NT2/D1 (cell line): ENCODE measurements at regions not wholly inside any gene's neighbourhood (a gene's known extent, or its start where the extent isn't known, plus 50 kb on each side); places are given as distances from the start of the nearest gene placed in this dataset.

Source experiments
- DNase-seq: peaks from one replicate; pipeline ENCODE4 v3.0.0-alpha.2; 2011; ENCODE audit warnings: low read depth, low spot score
- H3K27me3 ChIP-seq: 2 replicates; pipeline ENCODE4 v1.6.0; 2011; ENCODE audit warnings: mild to moderate bottlenecking; ENCODE audit not compliant: insufficient read length, insufficient read depth
- H3K36me3 ChIP-seq: 2 replicates; pipeline ENCODE4 v1.6.1; 2011; ENCODE audit warnings: mild to moderate bottlenecking, low read length, mixed read lengths; ENCODE audit not compliant: insufficient read depth, insufficient read length
- H3K4me1 ChIP-seq: 2 replicates; pipeline ENCODE4 v1.5.1; 2011; ENCODE audit not compliant: insufficient read depth, insufficient read length
- H3K4me3 ChIP-seq: 2 replicates; pipeline ENCODE4 v1.5.1; 2011; ENCODE audit warnings: low read depth; ENCODE audit not compliant: insufficient read length
- H3K9ac ChIP-seq: 2 replicates; pipeline ENCODE4 v1.6.0; 2011; ENCODE audit warnings: low read depth; ENCODE audit not compliant: insufficient read length
- H3K9me3 ChIP-seq: 2 replicates; pipeline ENCODE4 v1.5.1; 2011; ENCODE audit warnings: mild to moderate bottlenecking, low read length; ENCODE audit not compliant: insufficient read depth
- SUZ12 ChIP-seq: IDR thresholded peaks from 2 replicates; pipeline ENCODE4 v1.6.1; 2011; ENCODE audit not compliant: insufficient read length, insufficient read depth; ENCODE audit errors: extremely low read depth
- YY1 ChIP-seq: IDR thresholded peaks from 2 replicates; pipeline ENCODE4 v1.6.1; 2011; ENCODE audit not compliant: insufficient read length, insufficient read depth
- ZNF274 ChIP-seq: IDR thresholded peaks from 2 replicates; pipeline ENCODE4 v1.6.1; 2011; ENCODE audit warnings: mild to moderate bottlenecking, low read depth, low read length

- H3K27me3 ChIP-seq, result no peaks in the 10 kb centered on the region
- no peak for TF ChIP-seq YY1
- no peak for TF ChIP-seq SUZ12
- no peak for TF ChIP-seq ZNF274
- no peaks in the 10 kb centered on the region for H3K9me3 ChIP-seq
- DNase-seq, result no peak
- no peaks in the 10 kb centered on the region for H3K4me1 ChIP-seq
- H3K9ac ChIP-seq, result no peak overlapping the region
- H3K36me3 ChIP-seq, result no peaks in the 10 kb centered on the region
- no peak overlapping the region for H3K4me3 ChIP-seq
Observed at GRCh38 chr2:52904355-52904891, 863.2 kb upstream of the CHAC2 start.

GRCh38 chr2:52897511-52898044, 870.0 kb upstream of the CHAC2 start:
- DNase-seq, result peak; percentile 11
- TF ChIP-seq YY1 (no peak), ZNF274 (no peak), SUZ12 (no peak)
- H3K36me3 ChIP-seq, result no peaks in the 10 kb centered on the region
- H3K9me3 ChIP-seq, result peaks cover 15% of the 10 kb centered on the region; the same call in 1 of the 2 replicates
- no peaks in the 10 kb centered on the region for H3K27me3 ChIP-seq
- no peak overlapping the region for H3K9ac ChIP-seq
- no peak overlapping the region for H3K4me3 ChIP-seq
- no peaks in the 10 kb centered on the region for H3K4me1 ChIP-seq

- Histone ChIP-seq H3K36me3 (no peaks in the 10 kb centered on the region), H3K9me3 (peaks cover 15% of the 10 kb centered on the region; the same call in 1 of the 2 replicates), H3K4me3 (no peak overlapping the region), H3K4me1 (no peaks in the 10 kb centered on the region), H3K27me3 (no peaks in the 10 kb centered on the region), H3K9ac (no peak overlapping the region)
- no peak for TF ChIP-seq YY1
- DNase-seq, result no peak
Observed at GRCh38 chr2:52895726-52896340, 871.8 kb upstream of the CHAC2 start.

GRCh38 chr2:52886556-52886955, 881.0 kb upstream of the CHAC2 start:
- no peak overlapping the region for H3K4me3 ChIP-seq
- no peak overlapping the region for H3K9ac ChIP-seq
- TF ChIP-seq ZNF274 (no peak), SUZ12 (no peak), YY1 (no peak)
- no peaks in the 10 kb centered on the region for H3K36me3 ChIP-seq
- DNase-seq, result no peak
- H3K4me1 ChIP-seq, result no peaks in the 10 kb centered on the region
- no peaks in the 10 kb centered on the region for H3K9me3 ChIP-seq
- no peaks in the 10 kb centered on the region for H3K27me3 ChIP-seq

GRCh38 chr2:52884761-52885352, 882.7 kb upstream of the CHAC2 start:
- Histone ChIP-seq H3K36me3 (no peaks in the 10 kb centered on the region), H3K27me3 (no peaks in the 10 kb centered on the region), H3K9ac (no peak overlapping the region), H3K4me3 (no peak overlapping the region), H3K9me3 (no peaks in the 10 kb centered on the region), H3K4me1 (no peaks in the 10 kb centered on the region)
- DNase-seq, result no peak
- no peak for TF ChIP-seq SUZ12
- no peak for TF ChIP-seq YY1
- TF ChIP-seq ZNF274, result no peak

GRCh38 chr2:52882974-52883373, 884.6 kb upstream of the CHAC2 start:
- no peak for TF ChIP-seq SUZ12
- TF ChIP-seq ZNF274, result no peak
- TF ChIP-seq YY1, result no peak
- no peaks in the 10 kb centered on the region for H3K9me3 ChIP-seq
- no peaks in the 10 kb centered on the region for H3K36me3 ChIP-seq
- H3K27me3 ChIP-seq, result no peaks in the 10 kb centered on the region
- H3K9ac ChIP-seq, result no peak overlapping the region
- no peaks in the 10 kb centered on the region for H3K4me1 ChIP-seq
- no peak overlapping the region for H3K4me3 ChIP-seq
- no peak for DNase-seq

- no peaks in the 10 kb centered on the region for H3K36me3 ChIP-seq
- no peak for TF ChIP-seq SUZ12
- TF ChIP-seq ZNF274, result no peak
- TF ChIP-seq YY1, result no peak
- no peaks in the 10 kb centered on the region for H3K27me3 ChIP-seq
- H3K4me1 ChIP-seq, result no peaks in the 10 kb centered on the region
- H3K4me3 ChIP-seq, result no peak overlapping the region
- H3K9me3 ChIP-seq, result no peaks in the 10 kb centered on the region
- H3K9ac ChIP-seq, result no peak overlapping the region
- no peak for DNase-seq
Observed at GRCh38 chr2:52881606-52882005, 886.0 kb upstream of the CHAC2 start.

- no peaks in the 10 kb centered on the region for H3K36me3 ChIP-seq
- no peaks in the 10 kb centered on the region for H3K9me3 ChIP-seq
- H3K27me3 ChIP-seq, result no peaks in the 10 kb centered on the region
- no peaks in the 10 kb centered on the region for H3K4me1 ChIP-seq
- no peak overlapping the region for H3K9ac ChIP-seq
- no peak for DNase-seq
- H3K4me3 ChIP-seq, result no peak overlapping the region
- TF ChIP-seq YY1 (no peak), SUZ12 (no peak), ZNF274 (no peak)
Observed at GRCh38 chr2:52880872-52881271, 886.7 kb upstream of the CHAC2 start.
